ENCODE measurements at regions not wholly inside any gene's neighbourhood (a gene's known extent, or its start where the extent isn't known, plus 50 kb on each side); places are given as distances from the start of the nearest gene placed in this dataset.
"Not testable (repeated sequence)": the region's sequence is repeated elsewhere in the genome, so short reads cannot be mapped to it uniquely, and the experiment has no call there.

DNA sequence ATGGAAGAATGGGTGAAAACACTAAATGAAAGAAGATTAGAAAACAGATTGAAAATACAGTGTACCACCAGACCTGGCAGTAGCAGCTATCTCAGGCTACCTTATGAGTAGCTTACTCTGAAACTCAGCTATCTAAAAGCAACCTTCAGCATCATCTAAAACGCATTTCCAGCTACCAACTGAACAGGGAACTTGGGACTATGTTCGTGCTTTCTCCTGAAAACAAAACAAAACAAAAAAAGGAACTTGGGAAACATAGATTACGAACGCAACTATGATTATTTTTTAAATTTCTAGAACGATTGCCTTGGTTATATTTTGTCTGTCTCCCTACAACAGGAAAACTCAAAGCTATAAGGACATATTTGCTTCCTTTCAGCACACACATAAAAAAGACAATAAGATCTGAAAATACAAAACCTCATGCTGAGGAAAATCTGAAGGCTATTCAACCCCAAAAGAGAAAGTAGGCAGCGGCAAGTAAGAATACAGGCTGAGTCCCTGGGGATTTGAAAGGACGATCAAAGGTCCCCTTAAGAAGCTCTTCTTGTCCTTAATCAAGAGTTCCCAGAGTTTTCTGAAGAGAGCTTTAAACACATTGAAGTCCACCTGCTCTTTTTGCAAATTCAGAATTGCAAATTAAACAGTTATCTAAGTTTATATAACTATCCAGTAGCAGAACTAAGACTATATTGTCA, 53.4 kb downstream of the OR2K2 start:
- no peak for DNase-seq

DNA sequence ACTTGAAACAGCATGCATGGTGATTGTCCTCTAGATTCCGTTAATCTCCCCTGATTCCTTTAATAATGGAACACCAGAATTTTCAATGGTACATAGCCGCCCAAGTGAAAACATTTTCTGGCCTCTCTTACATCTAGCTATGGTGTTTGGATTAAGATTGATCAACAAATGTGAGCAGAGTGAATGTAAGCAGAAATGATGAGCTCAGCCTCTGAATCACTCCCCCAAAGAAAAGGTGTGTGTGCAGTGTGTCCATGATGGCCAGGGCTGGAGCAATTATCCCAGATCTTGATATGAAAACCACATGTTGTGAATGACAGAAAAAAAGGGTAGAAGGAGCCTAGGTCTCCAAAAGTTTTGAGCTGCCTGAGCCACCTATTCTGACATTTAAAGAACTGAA, 55.3 kb downstream of the OR2K2 start:
- DNase-seq, result no peak

DNA sequence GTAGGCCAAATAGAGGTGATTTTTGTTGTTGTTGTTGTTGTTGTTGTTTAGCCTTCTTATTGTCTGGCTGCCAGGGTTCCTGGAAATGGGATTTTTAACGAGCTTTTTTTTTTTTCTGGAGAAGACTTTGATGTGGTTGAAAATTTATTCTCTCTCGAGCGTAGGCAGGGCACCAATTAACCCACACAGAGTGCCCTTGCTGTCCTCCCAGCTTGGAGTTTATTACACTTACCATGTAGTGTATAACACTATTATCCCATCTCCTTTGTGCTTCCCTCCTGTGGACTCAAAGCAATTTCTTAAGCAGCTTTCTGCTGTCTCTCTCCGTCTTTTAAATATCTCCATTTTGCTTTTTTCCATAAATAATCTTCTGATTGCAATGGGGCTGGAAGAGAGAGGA, 57.4 kb downstream of the OR2K2 start:
- DNase-seq, result no peak

DNA sequence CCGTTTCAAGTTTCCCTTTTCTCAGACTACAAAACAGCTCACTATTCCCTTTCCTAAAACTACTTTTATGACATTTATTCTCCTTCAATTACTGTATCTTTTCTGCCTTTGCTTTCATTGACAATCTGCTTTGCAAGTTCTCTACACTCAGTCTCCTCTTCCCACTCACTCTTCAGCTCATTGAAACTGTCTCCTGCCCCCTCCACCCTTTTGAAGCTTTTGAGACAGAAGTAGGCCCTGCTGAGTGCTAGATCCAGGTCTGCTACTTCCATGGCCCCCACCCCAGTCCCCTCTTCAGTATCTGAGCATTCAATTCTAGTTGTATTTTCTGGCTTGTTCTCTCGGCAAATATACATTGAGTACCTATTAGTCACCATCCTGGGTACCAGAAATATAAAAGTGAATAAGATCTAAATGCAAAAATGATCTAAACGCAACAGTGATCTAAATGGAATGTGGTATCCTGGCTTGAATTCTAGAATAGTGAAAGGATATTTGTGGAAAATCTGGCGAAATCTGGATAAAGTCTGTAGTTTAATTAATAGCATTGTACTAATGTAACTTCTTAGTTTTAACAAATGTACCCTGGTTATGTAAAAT, 58.4 kb downstream of the OR2K2 start:
- peak; percentile 56 for DNase-seq

DNA sequence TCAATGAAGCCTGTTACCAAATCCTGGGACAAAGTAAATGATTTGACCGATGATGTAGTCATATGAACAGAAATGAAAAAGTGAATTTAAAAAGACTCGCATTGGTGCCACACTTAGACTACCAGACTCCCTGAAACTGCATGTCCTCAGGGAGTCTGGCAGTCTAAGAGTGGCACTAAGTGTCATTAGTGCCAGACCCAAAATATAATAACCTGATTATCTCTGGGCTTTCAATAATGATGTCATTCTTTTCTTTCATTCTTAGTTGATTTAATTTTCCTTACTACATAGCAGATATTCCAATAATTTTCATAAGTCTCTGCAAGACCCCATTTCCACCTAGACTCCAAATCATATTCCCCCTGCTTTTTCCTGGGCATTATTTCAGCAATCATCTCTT, 59.0 kb downstream of the OR2K2 start:
- DNase-seq, result no peak

DNA sequence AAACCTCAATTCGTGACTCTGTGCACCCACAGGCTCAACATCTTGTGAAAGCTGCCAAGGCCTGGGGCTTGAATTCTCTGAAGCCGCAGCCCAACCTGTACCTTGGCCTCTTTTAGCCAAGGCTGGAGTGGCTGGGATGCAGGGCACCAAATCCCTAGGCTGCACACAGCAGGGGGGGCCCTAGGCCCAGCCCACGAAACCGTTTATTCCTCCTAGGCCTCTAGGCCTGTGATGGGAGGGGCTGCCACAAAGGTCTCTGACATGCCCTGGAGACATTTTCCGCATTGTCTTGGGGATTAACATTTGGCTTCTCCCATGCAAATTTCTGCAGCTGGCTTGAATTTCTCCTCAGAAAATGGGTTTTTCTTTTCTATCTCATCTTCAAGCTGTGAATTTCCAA, 64.0 kb downstream of the OR2K2 start:
- DNase-seq, result not testable (repeated sequence)

DNA sequence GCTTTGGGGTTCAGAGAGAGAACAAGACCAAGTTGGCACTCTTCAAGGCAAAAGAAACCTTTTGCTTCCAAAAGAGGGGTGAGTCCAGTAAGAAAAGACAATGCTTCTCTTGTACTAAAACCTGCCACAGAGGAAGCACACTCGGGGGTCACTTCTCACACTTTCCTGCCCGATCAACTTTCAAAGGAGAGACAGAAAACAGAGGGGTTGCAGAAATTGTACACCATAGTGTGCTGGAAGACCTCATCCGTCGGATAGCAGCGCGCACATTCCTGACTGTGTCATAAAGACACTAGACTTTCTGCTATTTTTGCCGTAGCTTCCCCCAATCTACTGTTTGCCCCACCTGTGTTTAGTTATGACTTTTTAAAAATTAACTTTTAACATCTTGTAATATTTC, 66.9 kb downstream of the OR2K2 start:
- no peak for DNase-seq

DNA sequence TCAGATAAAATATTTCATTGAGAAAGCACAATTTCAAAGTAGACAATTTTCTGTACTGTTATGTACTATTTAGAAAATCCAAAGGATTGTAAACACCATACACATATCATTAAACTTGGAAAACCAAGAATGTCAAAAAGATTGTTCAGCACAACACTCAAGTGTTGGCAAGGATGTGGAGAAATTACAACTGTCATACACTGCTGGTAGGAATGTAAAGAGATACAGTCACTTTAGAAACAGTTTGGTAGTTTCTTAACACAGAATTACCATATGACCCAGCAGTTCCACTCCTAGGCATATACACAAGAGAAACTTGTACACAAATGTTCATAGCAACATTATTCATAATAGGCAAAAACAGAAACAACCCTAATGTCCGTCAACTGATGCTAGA, 71.2 kb downstream of the OR2K2 start:
- DNase-seq, result no peak

DNA sequence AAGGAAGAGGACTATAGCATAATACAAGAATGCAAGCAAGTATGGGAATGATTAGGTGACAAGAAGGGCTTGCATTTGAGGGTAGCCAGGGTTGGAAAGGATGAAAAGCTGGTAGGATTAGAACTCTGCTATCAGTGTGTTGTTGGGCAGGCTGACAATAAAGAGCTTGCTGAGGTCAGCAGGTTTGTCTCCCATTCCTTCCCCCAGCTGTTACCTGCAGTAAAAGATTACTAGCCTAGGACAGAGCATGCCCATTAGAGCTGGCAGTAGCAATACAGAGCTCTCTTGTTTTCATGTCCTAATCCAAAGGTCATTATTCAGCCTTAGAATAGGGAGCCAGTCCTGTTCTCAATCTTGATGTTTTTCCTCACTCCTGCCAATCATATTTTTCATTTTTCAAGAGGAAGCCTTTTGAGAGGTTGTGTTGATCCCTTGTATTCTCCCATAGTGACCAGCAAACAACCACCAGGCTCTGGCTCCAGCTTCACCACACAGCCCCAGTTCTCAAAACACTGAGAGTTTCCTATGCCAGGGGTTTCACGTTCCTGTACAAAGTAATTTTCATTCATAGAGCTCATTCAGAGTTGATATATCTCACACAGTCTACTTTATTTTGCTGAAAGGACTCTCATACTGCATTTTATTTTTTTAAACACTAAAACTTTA, 71.7 kb downstream of the OR2K2 start:
- no peak for DNase-seq

DNA sequence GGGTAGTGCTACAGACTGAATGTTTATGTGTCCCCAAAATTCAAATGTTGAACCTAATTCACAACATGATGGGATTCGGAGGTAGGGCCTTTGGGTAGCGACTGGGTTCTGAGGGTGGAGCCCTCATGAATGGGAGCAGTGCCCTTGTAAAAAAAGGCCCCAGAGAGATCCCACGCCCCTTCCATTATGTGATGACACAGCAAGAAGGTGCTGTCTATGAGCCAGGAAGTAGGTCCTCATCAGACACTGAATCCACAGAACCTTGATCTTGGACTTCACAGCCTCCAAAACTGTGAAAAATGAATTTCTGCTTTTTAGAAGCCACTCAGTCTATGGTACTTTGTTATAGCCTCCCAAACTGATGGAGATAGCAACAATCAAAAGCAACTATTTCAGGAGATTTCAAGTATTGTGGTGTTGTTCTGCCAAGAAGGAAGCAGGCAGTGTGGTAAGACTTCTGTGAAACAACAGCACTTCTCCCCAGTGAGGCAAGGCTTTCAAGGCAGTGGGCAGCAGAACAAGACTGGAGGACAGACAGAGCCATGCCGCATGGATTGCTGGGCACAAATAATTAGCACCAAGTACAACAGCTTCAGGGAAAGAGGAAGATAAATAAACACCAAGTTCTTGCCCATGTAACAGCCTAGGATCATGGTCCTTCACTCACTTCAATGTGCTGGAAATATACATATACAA, 76.1 kb downstream of the OR2K2 start:
- no peak for DNase-seq

DNA sequence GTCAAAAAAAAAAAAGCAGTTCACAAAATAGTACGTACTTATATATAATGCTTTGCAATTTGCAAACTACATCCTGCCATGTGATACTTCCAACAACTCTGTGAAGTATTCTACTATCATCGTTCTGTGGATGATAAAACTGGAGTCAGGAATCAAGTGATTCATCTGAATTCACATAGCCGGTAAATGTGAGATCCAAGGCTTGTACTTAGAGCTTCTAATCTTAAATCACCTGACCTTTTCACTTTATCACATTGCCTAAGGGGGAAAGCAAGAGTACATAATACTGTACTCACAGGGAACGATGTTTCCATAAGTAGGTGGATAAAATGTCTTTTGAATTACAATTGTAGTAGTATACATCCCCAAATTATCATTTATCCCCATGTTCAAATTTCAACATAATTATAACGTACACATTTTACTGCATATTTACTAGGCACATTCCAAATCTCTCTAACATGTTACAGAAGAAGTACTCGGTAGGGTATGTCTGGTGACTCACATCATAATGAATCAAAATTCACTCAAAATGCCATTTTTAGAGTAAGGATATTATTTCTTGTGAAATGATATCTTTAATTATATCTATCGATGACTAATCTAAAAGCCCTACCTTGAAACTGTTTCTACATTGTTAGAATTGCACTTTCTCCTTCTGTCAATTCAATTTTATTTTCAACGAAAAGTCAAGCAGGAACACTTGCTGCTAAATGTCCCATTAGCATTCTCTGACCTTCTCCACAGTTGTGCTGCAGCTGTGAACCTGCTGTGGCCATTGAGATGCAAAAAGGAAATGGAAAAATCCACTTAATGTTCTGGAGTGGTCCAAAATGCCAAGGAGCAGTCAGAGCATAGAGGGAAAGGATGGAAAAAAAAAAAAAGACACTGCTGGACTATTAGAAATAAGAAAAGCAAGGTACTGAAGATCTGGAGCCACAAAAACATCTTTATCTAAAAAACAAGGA, 78.9 kb downstream of the OR2K2 start:
- no peak for DNase-seq

DNA sequence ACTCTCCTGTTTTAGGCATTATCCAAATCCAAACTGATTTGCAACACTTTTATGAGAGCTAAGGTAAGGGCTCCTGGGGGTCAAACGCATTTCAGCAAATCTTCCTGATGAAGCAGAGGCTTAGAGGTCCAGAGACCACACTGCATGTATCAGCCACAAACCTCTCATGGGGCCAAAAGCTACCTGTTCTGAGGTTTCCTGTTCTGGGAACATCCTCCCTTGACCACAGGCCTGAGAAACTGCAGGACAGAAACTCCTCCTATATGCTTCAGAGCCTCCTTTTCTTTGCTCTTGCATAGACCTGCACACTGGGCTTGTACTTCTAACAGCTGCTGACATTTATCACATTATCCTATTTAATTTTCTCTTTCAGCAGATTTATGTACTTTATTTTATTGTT, 92.6 kb downstream of the OR2K2 start:
- no peak for DNase-seq

DNA sequence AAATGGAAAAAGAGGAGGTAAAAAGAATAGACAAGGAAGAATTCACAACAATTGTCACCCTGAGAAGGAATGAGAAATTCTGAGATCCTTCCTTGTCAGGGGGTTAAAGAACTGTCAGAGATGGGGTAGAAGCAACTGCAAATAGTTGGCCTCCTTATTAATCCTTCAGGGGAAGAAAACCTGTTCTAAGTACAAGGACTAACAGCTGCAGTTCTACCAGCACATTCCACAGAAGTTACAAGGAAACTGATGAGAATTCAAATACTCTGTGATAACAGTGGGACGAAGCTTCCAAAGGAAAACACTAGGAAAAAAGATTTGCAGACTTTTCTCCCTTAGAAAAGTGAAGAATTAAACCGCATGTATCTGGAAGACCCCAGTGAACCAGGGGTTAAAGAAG, 93.7 kb downstream of the OR2K2 start:
- DNase-seq, result peak; percentile 9

DNA sequence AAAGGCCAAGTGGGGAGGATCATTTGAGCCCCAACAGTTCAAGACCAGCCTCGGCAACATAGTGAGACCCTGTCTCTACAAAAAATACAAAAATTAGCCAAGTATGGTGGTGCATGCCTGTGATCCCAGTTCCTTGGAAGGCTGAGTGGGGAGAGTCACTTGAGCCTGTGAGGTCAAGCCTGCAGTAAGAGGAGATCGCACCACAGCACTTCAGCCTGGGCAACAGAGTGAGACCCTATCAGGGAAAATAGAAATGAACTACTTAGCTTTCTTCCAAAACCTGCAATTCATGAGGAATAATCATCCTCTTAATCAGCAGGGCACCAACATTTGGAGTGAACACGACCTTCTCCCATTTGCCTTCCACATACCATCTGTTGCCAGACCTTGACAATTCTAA, 96.1 kb downstream of the OR2K2 start:
- no peak for DNase-seq

DNA sequence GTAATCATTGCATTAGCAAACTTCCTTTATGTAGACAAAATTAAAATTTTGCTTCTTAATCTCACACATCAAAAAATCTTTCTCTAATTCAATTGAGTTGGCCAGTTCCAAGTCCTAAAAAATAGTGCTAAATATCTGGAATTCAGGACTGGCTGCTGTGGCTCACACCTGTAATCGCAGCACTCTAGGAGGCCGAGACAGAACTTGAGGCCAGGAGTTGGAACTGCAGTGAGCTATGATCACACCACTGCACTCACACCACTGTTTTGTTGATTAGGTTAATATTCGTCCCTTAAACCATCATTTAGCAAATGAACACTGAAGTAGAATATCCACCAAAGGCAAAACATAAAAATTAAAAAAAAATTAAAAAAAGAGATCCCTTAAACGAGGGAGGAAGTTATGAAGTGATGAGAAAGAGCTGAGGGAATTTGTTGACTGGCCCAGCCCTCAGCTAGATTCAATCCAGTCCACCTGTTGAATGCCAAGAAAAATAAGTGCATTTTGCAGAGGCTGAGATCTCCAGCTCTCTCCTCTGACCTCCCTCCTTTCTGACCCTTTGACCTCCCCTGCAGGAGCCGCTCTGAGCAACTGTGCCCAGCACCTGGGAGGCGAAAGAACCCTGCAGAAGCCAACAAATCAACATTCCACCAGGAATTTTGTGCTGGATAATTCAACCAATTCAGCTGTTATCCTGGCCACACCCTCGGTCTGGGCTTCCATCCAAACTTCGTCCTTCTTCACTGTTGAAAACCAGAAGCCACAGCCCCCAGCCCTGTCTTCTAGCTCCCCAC, 96.8 kb downstream of the OR2K2 start:
- peak; percentile 43 for DNase-seq

DNA sequence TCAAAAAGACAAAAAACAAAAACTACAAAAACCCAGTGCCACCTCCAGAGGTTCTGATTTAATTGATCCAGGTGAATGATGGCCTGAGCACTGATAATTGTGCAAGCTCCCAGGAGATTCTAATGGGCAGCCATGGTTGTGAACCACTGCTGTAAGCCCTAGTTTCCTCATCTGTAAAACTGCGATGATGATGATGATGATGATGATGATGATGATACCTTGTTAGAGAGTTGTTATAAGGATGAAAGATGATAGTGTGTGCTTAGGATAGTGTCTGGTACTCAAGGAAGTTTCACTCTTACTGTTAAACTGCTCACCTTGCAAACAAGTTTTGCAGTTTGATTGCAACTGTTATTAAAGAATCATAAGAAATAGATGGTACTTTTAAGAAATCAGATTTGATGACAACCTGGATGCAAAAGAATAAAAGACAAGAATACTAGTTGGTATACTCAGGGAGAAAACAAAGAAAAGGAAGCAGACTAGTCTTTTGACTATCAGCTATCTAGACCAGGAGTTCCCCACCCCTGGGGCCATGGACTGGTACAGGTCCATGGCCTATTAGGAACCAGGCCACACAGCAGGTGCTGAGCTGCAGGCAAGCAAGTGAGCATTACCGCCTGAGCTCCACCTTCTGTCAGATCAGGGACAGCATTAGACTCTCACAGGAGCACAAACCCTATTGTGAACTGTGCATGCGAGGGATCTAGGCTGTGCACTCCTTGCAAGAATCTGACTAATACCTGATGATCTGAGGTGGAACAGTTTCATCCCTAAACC, 98.0 kb downstream of the OR2K2 start:
- no peak for DNase-seq

DNA sequence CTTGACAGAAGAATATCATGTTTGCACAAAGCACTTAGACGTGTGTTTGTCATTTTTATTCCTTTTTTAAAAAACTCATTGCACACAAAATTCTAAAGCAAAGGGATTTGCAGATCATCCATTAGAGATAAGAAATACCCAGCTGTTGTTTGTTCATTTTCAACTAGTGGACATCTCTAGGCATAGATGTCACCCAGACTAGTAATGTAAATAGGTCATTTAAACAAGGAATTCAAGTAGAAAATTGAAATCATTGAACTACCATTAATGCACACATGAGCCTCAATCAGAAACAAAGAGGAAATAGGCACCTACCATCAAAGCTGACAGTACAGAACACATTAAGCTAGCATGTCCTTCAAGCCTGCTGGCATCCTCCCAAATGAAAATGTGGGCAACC, 107.3 kb downstream of the OR2K2 start:
- DNase-seq, result no peak

DNA sequence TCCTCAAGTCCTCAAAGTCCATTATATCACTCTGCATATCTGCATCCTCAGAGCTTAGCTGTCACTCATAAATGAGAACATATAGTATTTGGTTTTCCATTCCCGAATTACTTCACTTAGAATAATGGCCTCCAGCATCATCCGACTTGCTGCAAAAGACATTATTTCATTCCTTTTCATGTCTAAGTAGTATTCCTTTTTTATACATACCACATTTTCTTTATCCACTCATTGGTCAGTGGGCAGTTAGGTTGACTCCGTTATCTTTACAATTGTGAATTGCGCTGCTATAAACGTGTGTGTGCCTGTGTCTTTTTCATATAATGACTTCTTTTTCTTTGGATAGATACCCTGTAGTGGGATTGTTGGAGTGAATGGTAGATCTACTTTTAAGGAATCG, 117.2 kb downstream of the OR2K2 start:
- DNase-seq, result no peak

DNA sequence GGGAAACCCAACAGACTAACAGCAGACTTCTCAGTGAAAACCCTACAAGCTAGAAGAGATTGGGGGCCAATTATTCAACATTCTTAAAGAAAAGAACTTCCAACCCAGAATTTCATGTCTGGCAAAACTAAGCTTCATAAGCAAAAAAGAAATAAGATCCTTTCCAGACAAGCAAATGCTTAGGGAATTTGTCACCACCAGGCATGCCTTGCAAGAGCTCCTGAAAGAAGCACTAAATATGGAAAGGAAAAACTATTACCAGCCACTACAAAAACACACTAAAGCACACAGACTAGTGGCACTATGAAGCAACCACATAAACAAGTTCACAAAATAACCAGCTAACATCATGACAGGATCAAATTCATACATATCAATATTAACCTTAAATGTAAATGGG, 131.1 kb downstream of the OR2K2 start:
- peak; percentile 27 for DNase-seq

DNA sequence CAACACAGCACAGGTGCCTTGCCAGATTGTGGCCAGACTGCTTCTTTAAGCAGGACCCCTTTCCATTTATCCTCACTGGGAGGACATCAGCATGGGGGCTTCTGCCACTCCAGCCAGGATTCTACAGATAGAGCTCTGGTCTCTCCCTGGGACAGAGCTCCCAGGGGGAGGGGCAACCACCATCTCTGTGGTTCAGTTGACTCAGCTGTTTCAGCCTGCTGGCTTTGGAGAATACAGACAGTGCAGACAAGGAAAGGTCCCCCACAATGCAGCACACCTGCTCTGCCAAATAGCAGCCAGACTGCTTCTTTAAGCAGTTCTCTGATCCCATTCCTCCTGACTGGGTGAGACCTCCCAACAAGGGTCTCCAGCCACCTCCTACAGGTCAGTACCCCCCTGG, 132.8 kb downstream of the OR2K2 start:
- no peak for DNase-seq

DNA sequence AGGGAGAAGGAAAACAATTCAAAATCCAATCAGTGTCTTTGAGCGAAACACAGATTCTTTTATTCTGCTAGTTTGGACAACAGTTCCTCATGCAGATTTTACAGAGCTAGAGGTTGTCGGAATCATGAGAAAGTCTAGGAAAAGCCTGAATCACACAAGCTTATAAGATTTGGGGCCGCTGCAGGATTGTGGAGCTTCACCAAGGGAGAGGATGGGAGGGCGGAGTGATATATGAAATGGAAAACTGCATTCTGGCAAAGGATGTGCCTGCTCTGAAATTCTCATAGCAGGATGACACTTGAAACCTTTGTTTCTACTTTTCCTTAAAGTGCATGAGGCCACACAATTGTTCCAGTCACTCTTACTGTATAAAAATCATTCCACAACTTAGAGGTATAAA, 134.3 kb downstream of the OR2K2 start:
- no peak for DNase-seq

All from fibroblast of upper back skin (primary cell).